Right ventricle myocardium inferior (tissue), 1 donor: ENCODE measurements at regions not wholly inside any gene's neighbourhood (a gene's known extent, or its start where the extent isn't known, plus 50 kb on each side); places are given as distances from the start of the nearest gene placed in this dataset.
"Not testable (repeated sequence)": the region's sequence is repeated elsewhere in the genome, so short reads cannot be mapped to it uniquely, and the experiment has no call there.

Source experiments
- ATAC-seq: fragments of 200-7000 bp; cut with Tn5 transposase; one replicate; pipeline ENCODE4 v1.9.1; 2020; ENCODE audit warnings: mild to moderate bottlenecking, moderate library complexity
- DNase-seq: peaks from one replicate; pipeline ENCODE4 v3.0.0; 2021; ENCODE audit errors: missing footprints
- intact Hi-C: fragments of 100-400 bp; cut with DNase I; formaldehyde crosslinking; loops from one replicate; pipeline ENCODE4 v1.11.0; 2022
- donor health status: DM: no; HTN: yes; CAD: no; lungs with severe emphysema.

GRCh38 chr6:122859676-122860075 is 70.6 kb downstream of the SMPDL3A start:
- ATAC-seq (no peak), DNase-seq (no peak)
- intact Hi-C loops: no loop called here

- ATAC-seq (no peak), DNase-seq (no peak)
- intact Hi-C loops: no loop called here
These were observed 72.5 kb downstream of the SMPDL3A start for GRCh38 chr6:122861594-122861993.

- intact Hi-C loops: no loop called here
- DNase-seq: no peak
- ATAC-seq: no peak
These were observed 79.1 kb downstream of the SMPDL3A start for GRCh38 chr6:122868137-122868536.

- intact Hi-C loops: loop anchor here (5.0 kb wide), 1 partner anchor 448 kb away; no protein-coding TSS in a partner anchor
- ATAC-seq: peak; percentile 69
- DNase-seq: no peak
These were observed 80.5 kb downstream of the SMPDL3A start for GRCh38 chr6:122869437-122870024.

GRCh38 chr6:122871079-122871478 is 82.0 kb downstream of the SMPDL3A start:
- DNase-seq: no peak
- intact Hi-C loops: loop anchor here (5.0 kb wide), 1 partner anchor 446 kb away; no protein-coding TSS in a partner anchor
- no peak for ATAC-seq

GRCh38 chr6:122872311-122872710 is 83.3 kb downstream of the SMPDL3A start:
- intact Hi-C loops: loop anchor here (5.0 kb wide), 1 partner anchor 445 kb away; no protein-coding TSS in a partner anchor
- DNase-seq: no peak
- ATAC-seq: no peak

- no peak for DNase-seq
- ATAC-seq: no peak
- intact Hi-C loops: no loop called here
These were observed 88.2 kb downstream of the SMPDL3A start for GRCh38 chr6:122877302-122877701.

- DNase-seq (no peak), ATAC-seq (no peak)
- intact Hi-C loops: no loop called here
These were observed 89.7 kb downstream of the SMPDL3A start for GRCh38 chr6:122878796-122879195.

GRCh38 chr6:122886481-122886880 is 97.4 kb downstream of the SMPDL3A start:
- ATAC-seq: no peak
- intact Hi-C loops: no loop called here

GRCh38 chr6:122887941-122888340 is 98.9 kb downstream of the SMPDL3A start:
- ATAC-seq (no peak), DNase-seq (no peak)
- intact Hi-C loops: no loop called here

More at GRCh38 chr6:122886481-122886880, 97.4 kb downstream of the SMPDL3A start:
- no peak for DNase-seq

GRCh38 chr6:122888680-122889079 is 99.6 kb downstream of the SMPDL3A start:
- ATAC-seq, intact Hi-C loops, DNase-seq: not testable (repeated sequence)

- ATAC-seq (no peak), DNase-seq (no peak)
- intact Hi-C loops: no loop called here
These were observed 101.2 kb downstream of the SMPDL3A start for GRCh38 chr6:122890250-122890649.

GRCh38 chr6:122894791-122895190 is 101.2 kb upstream of the CLVS2 start:
- intact Hi-C loops: no loop called here
- ATAC-seq (no peak), DNase-seq (no peak)

- DNase-seq (no peak), ATAC-seq (no peak)
- intact Hi-C loops: no loop called here
These were observed 93.7 kb upstream of the CLVS2 start for GRCh38 chr6:122902326-122902725.

GRCh38 chr6:122903266-122903915 is 92.6 kb upstream of the CLVS2 start:
- DNase-seq (no peak), ATAC-seq (no peak)
- intact Hi-C loops: no loop called here

- no peak for ATAC-seq
- no peak for DNase-seq
These were observed 91.9 kb upstream of the CLVS2 start for GRCh38 chr6:122904166-122904565.

GRCh38 chr6:122913558-122913957 is 82.5 kb upstream of the CLVS2 start:
- no peak for DNase-seq
- intact Hi-C loops: no loop called here

More at GRCh38 chr6:122904166-122904565, 91.9 kb upstream of the CLVS2 start:
- intact Hi-C loops: no loop called here

GRCh38 chr6:122918714-122919113 is 77.3 kb upstream of the CLVS2 start:
- ATAC-seq (no peak), DNase-seq (no peak)
- intact Hi-C loops: no loop called here

More at GRCh38 chr6:122913558-122913957, 82.5 kb upstream of the CLVS2 start:
- no peak for ATAC-seq

- DNase-seq (no peak), ATAC-seq (no peak)
- intact Hi-C loops: no loop called here
These were observed 65.5 kb upstream of the CLVS2 start for GRCh38 chr6:122930252-122931180.
